Naive thymus-derived CD4-positive, alpha-beta T cell (primary cell): ENCODE measurements at regions not wholly inside any gene's neighbourhood (a gene's known extent, or its start where the extent isn't known, plus 50 kb on each side); places are given as distances from the start of the nearest gene placed in this dataset.
A peak's percentile ranks its signal among the peaks of the same experiment; 100 is the strongest.

Experiments used
- ATAC-seq: fragments of 150-1000 bp; cut with Tn5 transposase; 2 replicates; pipeline ENCODE4 v1.10.0; 2021; ENCODE audit warnings: mild to moderate bottlenecking, moderate library complexity
- CTCF ChIA-PET: fragments of 350-600 bp; sonication (Branson Sonifier 250); formaldehyde crosslinking; loops from one replicate; lab custom pipeline; 2021; ENCODE audit warnings: antibody characterized with exemption; lab: Charles Lee
- POLR2A ChIA-PET: fragments of 350-600 bp; sonication (Branson Sonifier 250); formaldehyde crosslinking; loops from one replicate; lab custom pipeline; 2021; ENCODE audit warnings: antibody characterized with exemption, inconsistent platforms; lab: Charles Lee
- DNase-seq, 9 donors: peaks; one replicate each; pipeline versions ENCODE4 v3.0.0 to v3.0.0-alpha.2; 2020 to 2022; ENCODE audit warnings: mixed read lengths in 1 of 9
- H3K27ac ChIP-seq: one replicate; pipeline ENCODE4 v1.7.0; 2013; ENCODE audit warnings: mild to moderate bottlenecking, low read depth, low read length, moderate library complexity
- H3K27me3 ChIP-seq, 2 donors: one replicate each; pipeline ENCODE4 v1.7.0; 2013; ENCODE audit warnings: low read length in 2 of 2, mild to moderate bottlenecking in 2 of 2, moderate library complexity in 2 of 2; ENCODE audit not compliant: control insufficient read depth in 2 of 2, insufficient read depth in 2 of 2
- H3K36me3 ChIP-seq, 3 experiments: 1 replicate in 2 of 3; 2 replicates in 1 of 3; pipeline ENCODE4 v1.7.0; 2013; ENCODE audit warnings: low read length in 3 of 3, mild to moderate bottlenecking in 3 of 3, moderate library complexity in 1 of 3; ENCODE audit not compliant: insufficient read depth in 3 of 3, control insufficient read depth in 2 of 3
- H3K4me1 ChIP-seq, 2 donors: one replicate each; pipeline ENCODE4 v1.7.0; 2013; ENCODE audit warnings: low read length in 2 of 2, mild to moderate bottlenecking in 2 of 2, moderate library complexity in 1 of 2; ENCODE audit not compliant: control insufficient read depth in 2 of 2, insufficient read depth in 2 of 2
- H3K4me3 ChIP-seq: 2 replicates; pipeline ENCODE4 v1.7.0; 2013; ENCODE audit warnings: mild to moderate bottlenecking, low read length
- H3K9me3 ChIP-seq, 3 experiments: 1 replicate in 2 of 3; 2 replicates in 1 of 3; pipeline ENCODE4 v1.7.0; 2013; ENCODE audit warnings: low read length in 3 of 3; ENCODE audit not compliant: control insufficient read depth in 2 of 3
- H3K27ac Mint-ChIP-seq, 9 donors: one replicate each; pipeline ENCODE4 v1.8.0; 2020 to 2022; ENCODE audit warnings: mixed read lengths in 9 of 9, mild to moderate bottlenecking in 8 of 9, moderate library complexity in 5 of 9, inconsistent platforms in 2 of 9
- H3K27me3 Mint-ChIP-seq, 5 donors: one replicate each; pipeline ENCODE4 v1.8.0; 2021 to 2022; ENCODE audit warnings: mixed read lengths in 5 of 5, mild to moderate bottlenecking in 1 of 5
- H3K36me3 Mint-ChIP-seq, 5 donors: one replicate each; pipeline ENCODE4 v1.8.0; 2020 to 2022; ENCODE audit warnings: mixed read lengths in 5 of 5, mild to moderate bottlenecking in 3 of 5, inconsistent platforms in 1 of 5
- H3K4me1 Mint-ChIP-seq, 7 donors: one replicate each; pipeline ENCODE4 v1.8.0; 2020 to 2022; ENCODE audit warnings: mixed read lengths in 7 of 7, mild to moderate bottlenecking in 3 of 7, inconsistent platforms in 1 of 7
- H3K4me3 Mint-ChIP-seq, 10 donors: one replicate each; pipeline ENCODE4 v1.8.0; 2020 to 2022; ENCODE audit warnings: mild to moderate bottlenecking in 10 of 10, mixed read lengths in 10 of 10, moderate library complexity in 6 of 10, inconsistent platforms in 2 of 10
- H3K9me3 Mint-ChIP-seq, 11 donors: one replicate each; pipeline ENCODE4 v1.8.0; 2020 to 2022; ENCODE audit warnings: mixed read lengths in 11 of 11, mild to moderate bottlenecking in 4 of 11, inconsistent platforms in 1 of 11, moderate library complexity in 1 of 11
- intact Hi-C, 2 donors: fragments of 100-400 bp; cut with micrococcal nuclease; formaldehyde crosslinking; loops; one replicate each; pipeline ENCODE4 v1.15.1; 2023

- Histone ChIP-seq H3K4me1 (no peaks in the 10 kb centered on the region), H3K4me3 (no peak overlapping the region), H3K36me3 (no peaks in the 10 kb centered on the region), H3K27me3 (no peaks in the 10 kb centered on the region), H3K9me3 (no peaks in the 10 kb centered on the region), H3K27ac (no peak overlapping the region)
- peaks cover 0 to 7% (median 0%) of the 10 kb centered on the region in 7 donors for H3K4me1 Mint-ChIP-seq
- no peak overlapping the region for H3K27ac Mint-ChIP-seq
- intact Hi-C loops: no loop called here
- ChIA-PET CTCF (no interaction called here), POLR2A (no interaction called here)
- H3K36me3 Mint-ChIP-seq: no peaks in the 10 kb centered on the region
- peaks cover 0 to 9% (median 2%) of the 10 kb centered on the region in 11 donors for H3K9me3 Mint-ChIP-seq
- H3K27me3 Mint-ChIP-seq: no peaks in the 10 kb centered on the region
- DNase-seq (no peak), ATAC-seq (no peak)
- H3K4me3 Mint-ChIP-seq: no peak overlapping the region
Measured at GRCh38 chr4:180380733-180381132, 1862.5 kb upstream of the TENM3 start.

- CTCF ChIA-PET: no interaction called here
- Mint-ChIP-seq H3K9me3 (peaks cover 0 to 5% (median 2%) of the 10 kb centered on the region in 11 donors), H3K36me3 (no peaks in the 10 kb centered on the region), H3K27ac (no peak overlapping the region), H3K4me3 (no peak overlapping the region), H3K4me1 (peaks cover 0 to 26% (median 4%) of the 10 kb centered on the region in 7 donors), H3K27me3 (no peaks in the 10 kb centered on the region)
- no peak for ATAC-seq
- Histone ChIP-seq H3K9me3 (no peaks in the 10 kb centered on the region), H3K27ac (no peak overlapping the region), H3K4me1 (no peaks in the 10 kb centered on the region), H3K27me3 (no peaks in the 10 kb centered on the region), H3K4me3 (no peak overlapping the region), H3K36me3 (no peaks in the 10 kb centered on the region)
- intact Hi-C loops: no loop called here
- DNase-seq: no peak
- POLR2A ChIA-PET: no interaction called here
Measured at GRCh38 chr4:180391613-180392012, 1851.6 kb upstream of the TENM3 start.

GRCh38 chr4:180394312-180394711, 1848.9 kb upstream of the TENM3 start:
- Mint-ChIP-seq H3K4me3 (peak overlapping the region in 6 of 10 donors; percentile 48 to 83 (median 67)), H3K9me3 (peaks cover 0 to 11% (median 2%) of the 10 kb centered on the region in 11 donors), H3K36me3 (no peaks in the 10 kb centered on the region), H3K27ac (peak overlapping the region in 5 of 9 donors; percentile 70 to 83 (median 74)), H3K4me1 (peaks cover 2 to 40% (median 13%) of the 10 kb centered on the region in 7 donors), H3K27me3 (no peaks in the 10 kb centered on the region)
- Histone ChIP-seq H3K4me1 (no peaks in the 10 kb centered on the region), H3K36me3 (no peaks in the 10 kb centered on the region), H3K27me3 (no peaks in the 10 kb centered on the region), H3K27ac (no peak overlapping the region), H3K9me3 (no peaks in the 10 kb centered on the region), H3K4me3 (no peak overlapping the region)
- CTCF ChIA-PET: no interaction called here
- no peak for ATAC-seq
- DNase-seq: peak in 3 of 9 donors; percentile 10 to 30 (median 19)
- intact Hi-C loops: no loop called here
- POLR2A ChIA-PET: no interaction called here

GRCh38 chr4:180394730-180395129, 1848.5 kb upstream of the TENM3 start:
- Histone ChIP-seq H3K4me3 (no peak overlapping the region), H3K27me3 (no peaks in the 10 kb centered on the region), H3K27ac (no peak overlapping the region), H3K36me3 (no peaks in the 10 kb centered on the region), H3K9me3 (no peaks in the 10 kb centered on the region), H3K4me1 (no peaks in the 10 kb centered on the region)
- Mint-ChIP-seq H3K9me3 (peaks cover 0 to 13% (median 2%) of the 10 kb centered on the region in 11 donors), H3K27ac (peak overlapping the region in 5 of 9 donors; percentile 70 to 83 (median 75)), H3K4me3 (peak overlapping the region in 3 of 10 donors; percentile 59 to 83 (median 69)), H3K27me3 (no peaks in the 10 kb centered on the region), H3K36me3 (no peaks in the 10 kb centered on the region), H3K4me1 (peaks cover 2 to 42% (median 13%) of the 10 kb centered on the region in 7 donors)
- DNase-seq (peak in 1 of 9 donors; percentile 1), ATAC-seq (no peak)
- ChIA-PET CTCF (no interaction called here), POLR2A (no interaction called here)
- intact Hi-C loops: no loop called here

GRCh38 chr4:180398564-180398963, 1844.6 kb upstream of the TENM3 start:
- Mint-ChIP-seq H3K4me3 (no peak overlapping the region), H3K36me3 (peaks cover 0 to 4% (median 0%) of the 10 kb centered on the region in 5 donors), H3K9me3 (peaks cover 0 to 19% (median 3%) of the 10 kb centered on the region in 11 donors), H3K27ac (no peak overlapping the region), H3K4me1 (peaks cover 2 to 32% (median 13%) of the 10 kb centered on the region in 7 donors), H3K27me3 (no peaks in the 10 kb centered on the region)
- ChIA-PET CTCF (no interaction called here), POLR2A (no interaction called here)
- no peak for ATAC-seq
- Histone ChIP-seq H3K36me3 (no peaks in the 10 kb centered on the region), H3K4me3 (no peak overlapping the region), H3K9me3 (no peaks in the 10 kb centered on the region), H3K27me3 (no peaks in the 10 kb centered on the region), H3K4me1 (no peaks in the 10 kb centered on the region), H3K27ac (no peak overlapping the region)
- DNase-seq: no peak
- intact Hi-C loops: no loop called here

- no peak overlapping the region for H3K4me3 Mint-ChIP-seq
- H3K27ac Mint-ChIP-seq: no peak overlapping the region
- Histone ChIP-seq H3K27ac (no peak overlapping the region), H3K36me3 (no peaks in the 10 kb centered on the region), H3K9me3 (no peaks in the 10 kb centered on the region), H3K4me3 (no peak overlapping the region), H3K27me3 (no peaks in the 10 kb centered on the region), H3K4me1 (no peaks in the 10 kb centered on the region)
- H3K9me3 Mint-ChIP-seq: peaks cover 0 to 11% (median under 1%) of the 10 kb centered on the region in 11 donors
- DNase-seq: no peak
- peaks cover 0 to 2% (median 0%) of the 10 kb centered on the region in 5 donors for H3K36me3 Mint-ChIP-seq
- ATAC-seq: no peak
- POLR2A ChIA-PET: no interaction called here
- intact Hi-C loops: no loop called here
- CTCF ChIA-PET: no interaction called here
- no peaks in the 10 kb centered on the region for H3K4me1 Mint-ChIP-seq
- no peaks in the 10 kb centered on the region for H3K27me3 Mint-ChIP-seq
Measured at GRCh38 chr4:180407275-180407885, 1835.8 kb upstream of the TENM3 start.
